ENCODE measurements at regions not wholly inside any gene's neighbourhood (a gene's known extent, or its start where the extent isn't known, plus 50 kb on each side); places are given as distances from the start of the nearest gene placed in this dataset.
A peak's percentile ranks its signal among the peaks of the same experiment; 100 is the strongest.
"Not testable (repeated sequence)": the region's sequence is repeated elsewhere in the genome, so short reads cannot be mapped to it uniquely, and the experiment has no call there.

DNA sequence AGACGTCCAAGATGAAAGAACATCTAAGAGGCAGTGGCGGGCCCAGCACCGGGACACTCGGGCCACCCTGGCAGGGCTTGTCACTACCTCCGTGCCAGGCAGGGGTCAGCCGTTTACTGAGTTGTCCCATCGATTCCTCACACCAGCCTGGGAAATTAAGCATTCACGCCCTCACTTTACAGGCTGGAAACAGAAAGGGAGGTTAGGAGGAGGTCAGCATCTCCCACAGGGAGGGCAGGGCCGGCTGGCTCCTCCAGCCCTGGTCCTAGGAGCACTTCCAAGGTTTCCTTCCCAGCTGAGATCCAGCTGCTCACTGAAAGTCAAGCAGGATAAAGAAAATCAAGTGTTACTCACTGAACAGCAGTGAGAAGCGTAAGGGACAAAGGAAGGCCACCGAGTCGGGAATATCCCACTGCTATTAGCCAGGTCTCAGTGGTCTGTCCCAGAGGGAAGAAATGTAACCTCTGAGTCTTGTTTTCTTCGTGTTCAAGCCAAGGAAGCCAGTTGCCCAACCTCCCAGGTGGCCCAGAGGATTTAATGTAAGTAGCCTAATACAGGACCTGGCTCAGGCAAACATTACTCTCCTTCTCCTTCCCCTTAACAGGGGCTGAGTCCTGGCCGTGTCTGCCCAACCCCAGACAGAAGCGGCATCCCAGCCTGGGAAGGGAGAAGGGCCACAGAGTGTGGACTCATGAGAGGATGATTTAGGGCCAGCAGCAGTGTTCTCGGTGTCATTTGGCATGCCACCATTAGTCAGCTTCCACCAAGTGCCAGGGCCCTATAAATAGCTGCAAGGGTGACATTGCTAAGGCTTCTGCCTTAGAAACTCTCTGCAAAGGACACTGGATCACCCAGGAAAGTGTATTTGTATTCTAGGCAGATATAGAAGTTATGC, 203.1 kb upstream of the GALNT2 start:
- Mint-ChIP-seq H3K4me1 (peaks cover 2% of the 10 kb centered on the region), H3K27me3 (peaks cover 4% of the 10 kb centered on the region), H3K4me3 (no peak overlapping the region), H3K27ac (no peak overlapping the region), H3K9me3 (no peaks in the 10 kb centered on the region), H3K36me3 (ENCODE audit: low read depth) (no peaks in the 10 kb centered on the region)
- DNase-seq: no peak
- intact Hi-C loops (cut with micrococcal nuclease): no loop called here

DNA sequence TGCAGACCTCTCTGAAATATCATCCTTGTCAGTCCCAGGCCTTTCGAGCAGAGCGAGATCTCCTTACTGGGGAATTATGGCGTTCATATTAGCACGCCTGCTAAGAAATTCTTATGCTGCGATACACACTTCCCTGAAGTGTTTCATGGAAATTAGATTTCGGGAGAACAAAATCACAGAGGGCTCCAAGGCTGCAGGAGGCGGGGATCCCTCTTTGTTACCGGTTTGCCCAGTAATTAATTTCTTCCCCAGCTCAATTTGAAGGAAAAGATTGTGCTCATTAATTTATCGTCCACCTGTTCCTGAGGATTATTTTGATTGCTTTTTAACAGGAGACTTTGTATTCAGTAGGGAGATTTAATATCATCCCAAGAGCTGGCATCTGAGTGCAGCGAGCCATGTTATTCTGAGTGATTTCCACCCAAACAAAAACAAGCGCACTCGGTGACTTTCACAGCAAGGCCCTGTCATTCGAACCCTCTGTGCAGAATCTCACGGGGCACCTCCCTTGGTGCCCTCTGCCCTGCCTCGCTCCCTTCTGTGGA, 202.3 kb upstream of the GALNT2 start:
- Mint-ChIP-seq H3K4me1 (peaks cover 2% of the 10 kb centered on the region), H3K36me3 (ENCODE audit: low read depth) (no peaks in the 10 kb centered on the region), H3K9me3 (no peaks in the 10 kb centered on the region), H3K4me3 (no peak overlapping the region), H3K27ac (no peak overlapping the region), H3K27me3 (peaks cover 6% of the 10 kb centered on the region)
- intact Hi-C loops (cut with micrococcal nuclease): no loop called here
- no peak for DNase-seq

DNA sequence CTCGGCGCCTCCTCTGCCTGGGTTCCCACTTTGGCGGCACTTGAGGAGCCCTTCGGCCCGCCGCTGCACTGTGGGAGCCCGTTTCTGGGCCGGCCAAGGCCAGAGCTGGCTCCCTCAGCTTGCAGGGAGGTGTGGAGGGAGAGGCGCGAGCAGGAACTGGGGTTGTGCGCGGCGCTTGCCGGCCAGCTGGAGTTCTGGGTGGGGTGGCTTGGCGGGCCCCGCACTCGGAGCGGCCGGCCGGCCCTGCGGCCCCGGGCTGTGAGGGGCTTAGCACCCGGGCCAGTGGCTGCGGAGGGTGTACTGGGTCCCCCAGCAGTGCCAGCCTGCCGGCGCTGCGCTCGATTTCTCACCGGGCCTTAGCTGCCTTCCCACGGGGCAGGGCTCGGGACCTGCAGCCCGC, 201.7 kb upstream of the GALNT2 start:
- intact Hi-C loops (cut with micrococcal nuclease); H3K36me3 Mint-ChIP-seq (ENCODE audit: low read depth); H3K4me1 Mint-ChIP-seq: not testable (repeated sequence)

DNA sequence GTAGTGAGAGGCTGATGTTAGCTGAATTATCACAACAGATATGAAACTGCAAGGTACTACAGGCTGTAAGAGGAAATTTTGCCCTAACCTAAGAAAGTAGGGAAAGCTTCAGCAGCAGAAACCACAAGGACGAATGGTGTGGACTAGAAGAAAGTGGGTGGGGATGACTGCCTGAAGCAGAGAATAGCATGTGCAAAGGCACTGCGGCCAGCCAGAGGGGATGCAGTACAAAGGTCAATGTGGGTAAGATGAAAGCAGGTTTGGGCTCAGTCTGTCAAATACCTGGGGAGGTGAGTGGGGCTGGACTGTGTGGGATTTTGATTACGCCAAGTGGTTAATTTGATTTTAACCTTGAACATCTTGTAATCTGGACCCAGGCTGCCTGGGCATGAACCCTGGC, 199.3 kb upstream of the GALNT2 start:
- no peaks in the 10 kb centered on the region for H3K36me3 Mint-ChIP-seq (ENCODE audit: low read depth)
- no peaks in the 10 kb centered on the region for H3K9me3 Mint-ChIP-seq
- intact Hi-C loops (cut with micrococcal nuclease): no loop called here
- DNase-seq: no peak
- no peak overlapping the region for H3K27ac Mint-ChIP-seq
- H3K27me3 Mint-ChIP-seq: peaks cover 2% of the 10 kb centered on the region
- H3K4me3 Mint-ChIP-seq: no peak overlapping the region
- no peaks in the 10 kb centered on the region for H3K4me1 Mint-ChIP-seq

More for the DNA sequence above, 201.7 kb upstream of the GALNT2 start:
- not testable (repeated sequence) for H3K27me3 Mint-ChIP-seq, H3K27ac Mint-ChIP-seq, H3K9me3 Mint-ChIP-seq, H3K4me3 Mint-ChIP-seq, DNase-seq

DNA sequence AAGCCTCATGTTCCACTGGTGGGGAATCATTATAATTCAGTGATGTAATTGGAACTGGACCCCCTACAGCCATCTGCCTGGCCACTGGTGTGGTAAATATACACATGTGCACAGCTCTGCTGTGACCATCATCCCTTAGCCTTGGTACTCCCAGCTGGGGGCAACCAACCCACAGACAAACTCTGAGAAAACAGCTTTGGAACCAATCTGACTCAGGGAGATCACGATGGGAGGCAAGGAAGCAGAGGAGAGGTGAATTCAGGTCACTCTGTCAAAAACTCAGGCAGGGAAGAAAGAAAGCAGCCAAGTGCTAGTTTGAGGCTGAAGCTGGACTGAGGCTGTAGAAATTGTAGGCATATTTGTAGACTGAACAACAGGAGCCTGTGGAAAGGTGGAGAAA, 197.8 kb upstream of the GALNT2 start:
- H3K4me3 Mint-ChIP-seq: no peak overlapping the region
- no peaks in the 10 kb centered on the region for H3K4me1 Mint-ChIP-seq
- DNase-seq: no peak
- no peak overlapping the region for H3K27ac Mint-ChIP-seq
- H3K27me3 Mint-ChIP-seq: peaks cover 2% of the 10 kb centered on the region
- no peaks in the 10 kb centered on the region for H3K9me3 Mint-ChIP-seq
- H3K36me3 Mint-ChIP-seq (ENCODE audit: low read depth): no peaks in the 10 kb centered on the region
- intact Hi-C loops (cut with micrococcal nuclease): no loop called here

DNA sequence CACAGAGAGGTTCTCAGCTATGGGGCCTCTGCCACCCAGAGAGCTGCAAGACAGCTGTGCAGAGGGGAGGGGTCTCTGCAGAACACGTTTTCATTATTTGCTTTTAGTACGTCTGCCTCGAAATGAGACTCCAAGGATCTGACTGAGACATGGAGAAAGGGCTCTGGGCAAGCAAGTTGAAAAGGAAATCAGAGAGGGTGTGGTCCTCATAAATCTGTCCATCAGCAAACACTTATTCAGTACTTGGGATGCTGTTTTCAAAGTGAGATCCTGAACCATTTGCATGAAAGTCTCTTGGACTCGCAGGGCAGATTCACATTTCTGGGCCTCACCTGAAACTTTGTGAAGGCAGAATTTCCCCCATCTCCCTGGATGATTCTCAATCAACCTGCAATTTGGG, 197.4 kb upstream of the GALNT2 start:
- Mint-ChIP-seq H3K4me1 (no peaks in the 10 kb centered on the region), H3K4me3 (no peak overlapping the region), H3K9me3 (no peaks in the 10 kb centered on the region), H3K27me3 (peaks cover 2% of the 10 kb centered on the region), H3K27ac (no peak overlapping the region), H3K36me3 (ENCODE audit: low read depth) (no peaks in the 10 kb centered on the region)
- intact Hi-C loops (cut with micrococcal nuclease): no loop called here
- DNase-seq: no peak

DNA sequence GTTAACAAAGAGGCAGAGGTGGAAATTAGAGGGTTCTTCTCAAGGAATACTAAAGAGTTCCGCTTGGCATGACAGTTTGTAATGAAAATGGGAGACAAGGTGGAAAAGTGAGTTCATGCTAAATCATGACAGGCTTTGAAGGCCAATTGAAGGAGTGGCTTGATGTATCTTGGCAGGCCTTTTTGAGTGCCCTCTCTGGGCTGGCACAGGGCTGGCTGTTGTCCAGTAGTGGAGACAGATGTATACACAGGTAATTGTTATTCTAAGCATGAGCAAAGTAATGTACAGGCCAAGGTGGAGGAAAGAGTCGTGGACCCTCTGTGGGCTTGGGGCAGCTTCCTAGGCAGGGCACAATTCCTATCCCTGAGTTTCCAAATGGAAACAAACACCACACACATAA, 196.7 kb upstream of the GALNT2 start:
- no peaks in the 10 kb centered on the region for H3K4me1 Mint-ChIP-seq
- DNase-seq: no peak
- no peaks in the 10 kb centered on the region for H3K9me3 Mint-ChIP-seq
- H3K27me3 Mint-ChIP-seq: peaks cover 2% of the 10 kb centered on the region
- intact Hi-C loops (cut with micrococcal nuclease): no loop called here
- H3K27ac Mint-ChIP-seq: no peak overlapping the region
- H3K36me3 Mint-ChIP-seq (ENCODE audit: low read depth): no peaks in the 10 kb centered on the region
- H3K4me3 Mint-ChIP-seq: no peak overlapping the region

DNA sequence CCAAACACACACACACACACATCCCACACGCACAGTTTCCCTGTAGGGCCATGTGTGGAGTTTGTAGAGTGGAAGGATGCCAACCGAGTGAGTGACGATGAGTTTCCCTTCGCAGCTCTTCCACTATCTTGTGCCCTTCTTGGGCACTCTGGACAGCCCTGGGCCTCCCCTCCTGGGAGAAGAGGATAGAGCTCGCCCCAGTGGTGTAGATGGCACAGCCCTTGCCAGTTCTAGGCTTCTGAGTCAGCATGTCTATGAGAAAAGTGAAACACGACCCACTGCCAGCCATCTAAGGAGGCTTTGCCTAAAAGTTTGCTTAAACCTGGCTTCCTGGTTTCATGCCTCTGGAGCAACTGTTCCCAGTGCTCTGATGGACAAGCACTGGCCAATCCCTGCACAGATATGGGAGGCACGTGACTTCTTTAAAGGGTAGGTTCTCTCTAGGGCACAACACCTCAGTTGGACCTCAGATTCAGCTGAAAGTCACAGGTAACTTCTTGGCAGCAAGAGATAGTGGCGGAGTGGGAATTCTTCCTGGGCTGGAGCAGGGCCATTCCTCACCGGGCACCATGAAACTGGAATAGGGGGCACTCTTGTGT, 195.9 kb upstream of the GALNT2 start:
- Mint-ChIP-seq H3K27me3 (peaks cover 3% of the 10 kb centered on the region), H3K9me3 (no peaks in the 10 kb centered on the region), H3K36me3 (ENCODE audit: low read depth) (no peaks in the 10 kb centered on the region), H3K4me3 (no peak overlapping the region), H3K4me1 (no peaks in the 10 kb centered on the region), H3K27ac (no peak overlapping the region)
- DNase-seq: no peak
- intact Hi-C loops (cut with micrococcal nuclease): no loop called here

DNA sequence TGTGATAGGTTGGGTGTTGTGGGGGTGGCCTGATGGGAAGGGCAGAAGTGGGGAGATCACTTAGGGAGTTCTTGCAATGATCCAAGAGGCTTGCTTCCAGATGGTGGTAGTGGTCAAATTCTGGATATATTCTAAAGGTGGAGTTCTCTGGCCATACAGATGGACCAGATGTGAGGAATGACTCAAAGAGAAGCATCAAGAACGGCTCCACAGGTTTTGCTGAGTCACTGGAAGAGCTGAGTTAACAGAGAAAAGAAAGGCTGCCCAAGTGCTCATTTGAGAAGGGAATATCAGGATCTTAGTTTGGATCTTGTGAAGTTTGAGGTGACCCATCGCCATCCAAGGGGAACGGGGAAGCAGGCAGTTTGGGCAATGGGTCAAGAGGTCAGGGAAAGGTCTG, 192.9 kb upstream of the GALNT2 start:
- no peak overlapping the region for H3K27ac Mint-ChIP-seq
- no peaks in the 10 kb centered on the region for H3K4me1 Mint-ChIP-seq
- intact Hi-C loops (cut with micrococcal nuclease): no loop called here

DNA sequence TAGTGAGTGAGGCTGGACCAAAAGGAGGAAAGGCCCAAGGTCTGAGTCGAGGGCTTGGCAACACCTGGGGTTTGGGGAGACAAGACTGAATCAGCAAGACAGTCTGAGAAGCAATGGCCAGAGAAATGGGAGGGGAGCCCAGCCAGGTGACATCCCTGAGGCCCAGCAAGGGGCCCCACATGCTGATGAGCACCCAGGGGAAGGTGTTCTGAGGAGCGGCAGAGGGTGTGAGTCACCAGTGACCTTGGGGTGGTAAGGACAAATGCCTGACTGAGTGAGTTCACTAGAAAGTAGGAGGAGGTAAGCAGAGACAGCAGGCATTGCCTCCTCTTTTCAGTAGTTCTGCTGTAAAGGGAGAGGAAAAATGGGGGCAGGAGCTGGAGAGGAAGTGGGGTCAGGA, 192.4 kb upstream of the GALNT2 start:
- Mint-ChIP-seq H3K4me1 (no peaks in the 10 kb centered on the region), H3K36me3 (ENCODE audit: low read depth) (no peaks in the 10 kb centered on the region), H3K27ac (no peak overlapping the region), H3K9me3 (no peaks in the 10 kb centered on the region), H3K27me3 (peaks cover 12% of the 10 kb centered on the region), H3K4me3 (no peak overlapping the region)
- intact Hi-C loops (cut with micrococcal nuclease): no loop called here
- no peak for DNase-seq

More for the DNA sequence above, 192.9 kb upstream of the GALNT2 start:
- no peak for DNase-seq
- H3K9me3 Mint-ChIP-seq: no peaks in the 10 kb centered on the region
- H3K27me3 Mint-ChIP-seq: peaks cover 12% of the 10 kb centered on the region
- no peak overlapping the region for H3K4me3 Mint-ChIP-seq
- no peaks in the 10 kb centered on the region for H3K36me3 Mint-ChIP-seq (ENCODE audit: low read depth)

DNA sequence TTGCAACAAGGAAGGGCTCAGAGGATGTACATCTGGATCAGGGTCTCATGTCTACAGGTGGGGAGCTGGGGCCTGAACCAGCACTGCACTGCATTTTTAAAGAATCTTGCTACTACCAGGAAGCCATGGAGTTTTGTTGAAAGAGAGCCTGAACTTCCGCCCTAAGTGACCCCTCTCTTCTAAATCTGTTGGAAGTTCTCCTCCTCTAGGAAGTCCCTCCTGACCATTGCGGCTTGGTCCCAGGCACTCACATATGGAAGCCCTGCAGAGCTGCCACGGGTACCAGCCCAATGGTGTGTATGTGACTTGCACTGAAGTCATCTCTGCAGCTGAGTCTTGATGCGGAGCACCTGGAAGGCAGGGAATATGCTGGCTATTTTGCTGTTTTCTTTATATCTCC, 192.0 kb upstream of the GALNT2 start:
- DNase-seq: no peak
- Mint-ChIP-seq H3K36me3 (ENCODE audit: low read depth) (no peaks in the 10 kb centered on the region), H3K4me3 (no peak overlapping the region), H3K9me3 (no peaks in the 10 kb centered on the region), H3K27me3 (peaks cover 15% of the 10 kb centered on the region), H3K27ac (no peak overlapping the region), H3K4me1 (no peaks in the 10 kb centered on the region)
- intact Hi-C loops (cut with micrococcal nuclease): no loop called here

DNA sequence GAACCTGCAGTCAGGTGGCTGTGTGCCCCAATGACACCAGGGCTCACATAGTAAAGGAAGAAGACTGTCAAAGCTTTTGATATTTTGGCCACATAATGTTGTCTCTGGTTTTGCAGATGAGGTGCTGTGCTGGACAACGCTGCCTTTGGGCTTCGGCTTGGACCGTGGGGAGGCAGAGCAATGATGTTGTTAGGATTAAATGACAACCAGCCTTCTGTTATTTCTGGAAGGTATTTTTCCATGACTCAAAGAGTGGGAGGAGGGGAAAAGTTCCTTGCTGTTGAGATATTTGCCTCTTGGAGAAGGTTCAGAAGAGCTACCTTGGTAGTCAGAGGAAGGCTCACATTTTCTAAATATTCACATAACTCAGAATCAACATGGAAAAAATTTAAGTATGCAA, 187.3 kb upstream of the GALNT2 start:
- Mint-ChIP-seq H3K27ac (no peak overlapping the region), H3K9me3 (no peaks in the 10 kb centered on the region), H3K4me1 (no peaks in the 10 kb centered on the region), H3K4me3 (no peak overlapping the region), H3K36me3 (ENCODE audit: low read depth) (no peaks in the 10 kb centered on the region), H3K27me3 (peaks cover 18% of the 10 kb centered on the region)
- no peak for DNase-seq
- intact Hi-C loops (cut with micrococcal nuclease): no loop called here

DNA sequence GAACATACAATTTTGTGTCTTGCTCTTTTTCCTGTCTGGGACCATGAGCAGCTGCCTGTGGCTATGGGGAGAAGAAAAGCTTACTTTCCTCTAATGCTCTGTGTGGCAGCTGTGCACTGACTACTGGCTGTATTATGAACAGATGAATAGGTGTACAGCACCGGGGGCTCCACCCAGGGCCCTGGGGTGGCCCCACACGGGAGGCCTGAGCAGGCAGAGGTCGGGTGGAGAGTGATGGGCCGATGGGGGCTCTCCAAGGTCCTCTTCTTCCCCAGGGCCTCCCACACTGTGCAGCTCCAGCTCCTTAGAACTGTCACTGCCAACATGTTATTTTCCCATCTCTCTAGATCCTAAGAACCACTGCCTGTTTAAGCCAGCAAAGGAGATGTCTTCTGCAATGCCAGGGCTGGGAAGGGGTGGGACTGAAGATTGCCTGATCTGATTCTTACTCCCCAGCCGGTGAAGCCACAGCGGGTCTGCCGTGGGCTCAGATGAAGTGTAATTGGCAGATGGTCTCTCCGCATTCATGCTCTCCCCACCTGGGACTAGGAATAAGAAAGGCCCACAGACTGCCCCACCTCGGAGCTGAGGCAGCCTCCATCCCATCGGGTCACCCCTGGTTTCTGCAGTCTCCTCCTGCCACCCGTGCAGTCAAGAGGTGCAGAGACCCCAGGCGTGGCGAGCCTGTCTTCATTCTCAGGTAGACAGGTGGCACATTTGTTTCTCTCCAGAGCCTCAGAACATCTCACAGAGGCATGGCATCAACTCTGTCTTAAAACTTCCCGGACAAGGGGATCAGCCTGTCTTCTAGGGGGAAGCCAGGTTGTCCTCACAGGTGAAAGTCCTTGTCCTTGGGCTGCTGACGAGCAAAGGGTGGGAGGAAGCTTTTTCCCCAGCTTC, 186.5 kb upstream of the GALNT2 start:
- no peaks in the 10 kb centered on the region for H3K4me1 Mint-ChIP-seq
- DNase-seq: peak; percentile 40

DNA sequence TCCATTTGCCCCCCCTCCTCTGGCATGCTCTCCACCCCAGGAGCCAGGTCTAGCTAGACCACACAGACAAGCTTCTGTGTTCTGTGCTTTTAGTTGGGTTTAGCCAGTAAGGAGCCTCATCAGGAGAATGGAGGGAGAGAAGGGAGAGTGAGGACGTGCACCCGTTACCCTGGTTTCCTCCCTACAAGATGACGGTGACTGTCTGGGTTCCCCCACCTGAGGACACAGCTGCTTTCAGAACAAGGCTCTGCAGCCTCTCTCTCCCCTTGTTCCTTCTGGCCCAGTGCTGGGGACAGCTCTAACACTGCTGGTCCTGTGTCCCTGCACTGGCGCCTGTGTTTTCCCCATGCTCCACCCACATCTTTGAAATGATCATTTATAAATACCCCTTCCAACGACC, 184.4 kb upstream of the GALNT2 start:
- intact Hi-C loops (cut with micrococcal nuclease): no loop called here
- peak; percentile 23 for DNase-seq
- no peak overlapping the region for H3K4me3 Mint-ChIP-seq
- no peaks in the 10 kb centered on the region for H3K36me3 Mint-ChIP-seq (ENCODE audit: low read depth)
- H3K27ac Mint-ChIP-seq: no peak overlapping the region
- peaks cover 15% of the 10 kb centered on the region for H3K27me3 Mint-ChIP-seq
- H3K4me1 Mint-ChIP-seq: no peaks in the 10 kb centered on the region
- H3K9me3 Mint-ChIP-seq: no peaks in the 10 kb centered on the region

More for the DNA sequence above, 186.5 kb upstream of the GALNT2 start:
- Mint-ChIP-seq H3K4me3 (no peak overlapping the region), H3K27ac (no peak overlapping the region), H3K27me3 (peaks cover 18% of the 10 kb centered on the region), H3K36me3 (ENCODE audit: low read depth) (no peaks in the 10 kb centered on the region), H3K9me3 (no peaks in the 10 kb centered on the region)
- intact Hi-C loops (cut with micrococcal nuclease): no loop called here

Data from activated CD4-positive, alpha-beta T cell treated with anti-CD3 and anti-CD28 coated beads, Interleukin-2, amount 10 ng/mL, durations not matched to agents 24 days and 14 days (primary cell).